Erythroblast (primary cell): ENCODE measurements at regions not wholly inside any gene's neighbourhood (a gene's known extent, or its start where the extent isn't known, plus 50 kb on each side); places are given as distances from the start of the nearest gene placed in this dataset.

Source experiments
- GATA1 ChIP-seq: IDR thresholded peaks from 2 replicates; pipeline ENCODE4 v1.6.1; 2011; ENCODE audit warnings: low read depth, mild to moderate bottlenecking, control low read depth, low read length, moderate library complexity
- POLR2A ChIP-seq: IDR thresholded peaks from 2 replicates; pipeline ENCODE4 v1.6.1; 2011; ENCODE audit warnings: mild to moderate bottlenecking, low read length

DNA sequence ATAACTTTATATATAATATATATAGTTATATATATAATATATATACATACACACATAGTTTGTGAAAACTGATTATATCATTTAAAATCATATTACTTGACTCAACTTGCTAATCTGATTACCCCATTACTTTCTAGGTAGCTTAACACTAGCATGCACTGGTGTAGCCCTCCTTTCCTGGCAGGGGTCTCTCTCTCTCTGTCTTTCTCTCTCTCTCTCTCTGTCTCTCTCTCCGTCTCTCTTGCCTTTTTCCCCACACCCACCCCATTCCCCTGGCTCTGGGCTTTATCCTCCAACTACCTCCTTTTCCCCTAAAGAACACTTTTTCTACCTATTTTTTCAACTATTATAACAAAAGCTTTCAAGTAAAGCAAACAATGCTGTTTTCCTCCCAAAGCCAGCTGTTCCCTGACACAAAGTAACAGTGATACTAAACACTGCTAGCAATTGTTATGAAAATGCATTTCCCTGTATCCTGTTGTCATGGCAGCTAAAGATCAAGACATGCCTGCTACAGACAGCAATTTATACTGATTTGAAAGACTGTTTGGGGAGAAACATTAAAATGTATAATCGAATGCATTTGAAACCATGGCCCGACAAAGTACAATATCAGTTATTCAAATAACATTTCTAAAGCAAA lies 89.4 kb downstream of the CHD9NB start:
- TF ChIP-seq POLR2A (no peak), GATA1 (no peak)
